ENCODE measurements at regions not wholly inside any gene's neighbourhood (a gene's known extent, or its start where the extent isn't known, plus 50 kb on each side); places are given as distances from the start of the nearest gene placed in this dataset.
"Not testable (repeated sequence)": the region's sequence is repeated elsewhere in the genome, so short reads cannot be mapped to it uniquely, and the experiment has no call there.

- DNase-seq, result no peak
These were observed 71.4 kb upstream of the GRK3 start for GRCh38 chr22:25492841-25493734.

GRCh38 chr22:25493794-25494193 is 70.7 kb upstream of the GRK3 start:
- DNase-seq, result no peak

- DNase-seq, result no peak
These were observed 69.7 kb upstream of the GRK3 start for GRCh38 chr22:25494774-25495173.

- no peak for DNase-seq
These were observed 69.2 kb upstream of the GRK3 start for GRCh38 chr22:25495285-25495684.

- no peak for DNase-seq
These were observed 67.9 kb upstream of the GRK3 start for GRCh38 chr22:25496396-25497064.

- DNase-seq, result no peak
These were observed 67.3 kb upstream of the GRK3 start for GRCh38 chr22:25497181-25497641.

- DNase-seq, result no peak
These were observed 66.8 kb upstream of the GRK3 start for GRCh38 chr22:25497716-25498115.

- not testable (repeated sequence) for DNase-seq
These were observed 63.8 kb upstream of the GRK3 start for GRCh38 chr22:25500671-25501070.

GRCh38 chr22:25504017-25504416 is 60.5 kb upstream of the GRK3 start:
- DNase-seq, result not testable (repeated sequence)

GRCh38 chr22:25508161-25508560 is 56.3 kb upstream of the GRK3 start:
- DNase-seq, result no peak

- no peak for DNase-seq
These were observed 55.6 kb upstream of the GRK3 start for GRCh38 chr22:25508761-25509321.

GRCh38 chr22:25509374-25509791 is 55.1 kb upstream of the GRK3 start:
- DNase-seq, result no peak

GRCh38 chr22:25510876-25511275 is 53.6 kb upstream of the GRK3 start:
- DNase-seq, result no peak

- DNase-seq, result no peak
These were observed 52.8 kb upstream of the GRK3 start for GRCh38 chr22:25511725-25512124.

- no peak for DNase-seq
These were observed 49.9 kb upstream of the GRK3 start for GRCh38 chr22:25514436-25515180.

All from HCEC 1CT (cell line).